ENCODE measurements at regions not wholly inside any gene's neighbourhood (a gene's known extent, or its start where the extent isn't known, plus 50 kb on each side); places are given as distances from the start of the nearest gene placed in this dataset.
"Not testable (repeated sequence)": the region's sequence is repeated elsewhere in the genome, so short reads cannot be mapped to it uniquely, and the experiment has no call there.

GRCh38 chr4:98828801-98829200 is 100.1 kb downstream of the EIF4E start:
- DNase-seq (ENCODE audit: low read depth in 2 of 2) = peak in 1 of 2 donors; percentile 17

- no peak for DNase-seq (ENCODE audit: low read depth in 2 of 2)
Observed at GRCh38 chr4:98827661-98828060, 101.3 kb downstream of the EIF4E start.

- DNase-seq (ENCODE audit: low read depth in 2 of 2) = no peak
Observed at GRCh38 chr4:98822144-98822543, 106.8 kb downstream of the EIF4E start.

- DNase-seq (ENCODE audit: low read depth in 2 of 2) = not testable (repeated sequence)
Observed at GRCh38 chr4:98818116-98818515, 110.8 kb downstream of the EIF4E start.

- DNase-seq (ENCODE audit: low read depth in 2 of 2) = no peak
Observed at GRCh38 chr4:98816816-98817215, 112.1 kb downstream of the EIF4E start.

GRCh38 chr4:98816386-98816785 is 112.5 kb downstream of the EIF4E start:
- DNase-seq (ENCODE audit: low read depth in 2 of 2) = no peak

GRCh38 chr4:98804403-98804802 is 124.5 kb downstream of the EIF4E start:
- DNase-seq (ENCODE audit: low read depth in 2 of 2) = no peak

- DNase-seq (ENCODE audit: low read depth in 2 of 2) = no peak
Observed at GRCh38 chr4:98803251-98803650, 125.7 kb downstream of the EIF4E start.

- DNase-seq (ENCODE audit: low read depth in 2 of 2) = no peak
Observed at GRCh38 chr4:98802770-98803198, 126.1 kb downstream of the EIF4E start.

- no peak for DNase-seq (ENCODE audit: low read depth in 2 of 2)
Observed at GRCh38 chr4:98801259-98801725, 127.6 kb downstream of the EIF4E start.

- DNase-seq (ENCODE audit: low read depth in 2 of 2) = no peak
Observed at GRCh38 chr4:98796991-98797390, 131.9 kb downstream of the EIF4E start.

- peak; percentile 28 to 33 for DNase-seq (ENCODE audit: low read depth in 2 of 2)
Observed at GRCh38 chr4:98794565-98795205, 134.2 kb downstream of the EIF4E start.

GRCh38 chr4:98793658-98794057 is 135.2 kb upstream of the TSPAN5 start:
- no peak for DNase-seq (ENCODE audit: low read depth in 2 of 2)

- DNase-seq (ENCODE audit: low read depth in 2 of 2) = no peak
Observed at GRCh38 chr4:98786866-98787265, 128.5 kb upstream of the TSPAN5 start.

GRCh38 chr4:98784947-98785706 is 126.7 kb upstream of the TSPAN5 start:
- no peak for DNase-seq (ENCODE audit: low read depth in 2 of 2)

- DNase-seq (ENCODE audit: low read depth in 2 of 2) = no peak
Observed at GRCh38 chr4:98781641-98782357, 123.4 kb upstream of the TSPAN5 start.

GRCh38 chr4:98780926-98781325 is 122.5 kb upstream of the TSPAN5 start:
- no peak for DNase-seq (ENCODE audit: low read depth in 2 of 2)

- DNase-seq (ENCODE audit: low read depth in 2 of 2) = no peak
Observed at GRCh38 chr4:98779088-98779487, 120.7 kb upstream of the TSPAN5 start.

- no peak for DNase-seq (ENCODE audit: low read depth in 2 of 2)
Observed at GRCh38 chr4:98778206-98778605, 119.8 kb upstream of the TSPAN5 start.

GRCh38 chr4:98775672-98776071 is 117.3 kb upstream of the TSPAN5 start:
- DNase-seq (ENCODE audit: low read depth in 2 of 2) = no peak

GRCh38 chr4:98773638-98774037 is 115.2 kb upstream of the TSPAN5 start:
- no peak for DNase-seq (ENCODE audit: low read depth in 2 of 2)

- no peak for DNase-seq (ENCODE audit: low read depth in 2 of 2)
Observed at GRCh38 chr4:98771959-98772632, 113.7 kb upstream of the TSPAN5 start.

Measured in activated CD4-positive, alpha-beta T cell treated with anti-CD3 and anti-CD28 coated beads for 24 hours (primary cell).